ENCODE measurements at regions not wholly inside any gene's neighbourhood (a gene's known extent, or its start where the extent isn't known, plus 50 kb on each side); places are given as distances from the start of the nearest gene placed in this dataset.

DNA sequence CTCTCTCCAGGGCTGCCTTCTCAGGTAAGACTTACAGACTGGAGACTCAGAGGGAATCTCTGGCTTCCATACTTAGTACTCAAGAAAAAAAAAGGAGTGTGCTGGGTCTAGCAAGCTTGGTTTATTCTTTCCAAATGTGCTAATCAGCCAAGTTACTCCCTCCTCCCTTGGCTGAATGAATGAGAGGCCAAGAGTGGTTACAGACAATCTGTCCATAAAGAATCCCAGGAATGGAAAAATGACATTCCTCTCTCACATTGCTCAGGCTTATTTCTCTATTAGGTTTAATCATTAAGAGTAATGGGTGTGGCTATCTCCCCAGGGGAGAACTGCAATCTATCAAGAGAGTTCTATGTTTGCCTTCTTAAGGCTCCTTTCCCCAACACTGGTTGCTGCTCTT, 547.3 kb upstream of the PLXNA2 start:
- Mint-ChIP-seq H3K9me3 (ENCODE audit: unreplicated experiment) (no peaks in the 10 kb centered on the region), H3K4me1 (ENCODE audit: low read depth, unreplicated experiment) (peaks cover 9% of the 10 kb centered on the region), H3K4me3 (ENCODE audit: unreplicated experiment) (no peak overlapping the region), H3K27ac (ENCODE audit: unreplicated experiment) (peak overlapping the region; percentile 66), H3K36me3 (ENCODE audit: low read depth, unreplicated experiment) (no peaks in the 10 kb centered on the region), H3K27me3 (ENCODE audit: low read depth, unreplicated experiment) (peaks cover 6% of the 10 kb centered on the region)
- no peak overlapping the region for H3K9ac ChIP-seq (ENCODE audit: low read length)
- no peak overlapping the region for H3K4me3 ChIP-seq (ENCODE audit: insufficient read depth, low read depth, low read length)
- H3K79me2 ChIP-seq (ENCODE audit: insufficient read depth, low read length), result no peaks in the 10 kb centered on the region
- H3K27ac ChIP-seq (ENCODE audit: low read depth, low read length), result no peak overlapping the region
- peak; percentile 36 for DNase-seq (ENCODE audit: low read depth)
- H4K20me1 ChIP-seq (ENCODE audit: insufficient read depth, low read length), result no peaks in the 10 kb centered on the region
- no peak overlapping the region for H2AFZ ChIP-seq (ENCODE audit: low read depth, low read length)
- H3K4me1 ChIP-seq (ENCODE audit: insufficient read depth, low read length), result no peaks in the 10 kb centered on the region
- no peaks in the 10 kb centered on the region for H3K27me3 ChIP-seq (ENCODE audit: insufficient read depth, low read length)
- no peak overlapping the region for H3K4me2 ChIP-seq (ENCODE audit: low read length)
- no peak for FAIRE-seq
- no peaks in the 10 kb centered on the region for H3K9me3 ChIP-seq (ENCODE audit: insufficient read depth, low read depth, low read length)
- H3K36me3 ChIP-seq (ENCODE audit: insufficient read depth, low read length), result no peaks in the 10 kb centered on the region
- TF ChIP-seq, protein P1, sequence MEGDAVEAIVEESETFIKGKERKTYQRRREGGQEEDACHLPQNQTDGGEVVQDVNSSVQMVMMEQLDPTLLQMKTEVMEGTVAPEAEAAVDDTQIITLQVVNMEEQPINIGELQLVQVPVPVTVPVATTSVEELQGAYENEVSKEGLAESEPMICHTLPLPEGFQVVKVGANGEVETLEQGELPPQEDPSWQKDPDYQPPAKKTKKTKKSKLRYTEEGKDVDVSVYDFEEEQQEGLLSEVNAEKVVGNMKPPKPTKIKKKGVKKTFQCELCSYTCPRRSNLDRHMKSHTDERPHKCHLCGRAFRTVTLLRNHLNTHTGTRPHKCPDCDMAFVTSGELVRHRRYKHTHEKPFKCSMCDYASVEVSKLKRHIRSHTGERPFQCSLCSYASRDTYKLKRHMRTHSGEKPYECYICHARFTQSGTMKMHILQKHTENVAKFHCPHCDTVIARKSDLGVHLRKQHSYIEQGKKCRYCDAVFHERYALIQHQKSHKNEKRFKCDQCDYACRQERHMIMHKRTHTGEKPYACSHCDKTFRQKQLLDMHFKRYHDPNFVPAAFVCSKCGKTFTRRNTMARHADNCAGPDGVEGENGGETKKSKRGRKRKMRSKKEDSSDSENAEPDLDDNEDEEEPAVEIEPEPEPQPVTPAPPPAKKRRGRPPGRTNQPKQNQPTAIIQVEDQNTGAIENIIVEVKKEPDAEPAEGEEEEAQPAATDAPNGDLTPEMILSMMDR (IDR thresholded peaks at IDR 0.05; ENCODE audit: insufficient read depth, low read depth, low read length), result no peak
- TF ChIP-seq EZH2 (IDR thresholded peaks at IDR 0.05; ENCODE audit: insufficient read depth, low read length), result no peak

DNA sequence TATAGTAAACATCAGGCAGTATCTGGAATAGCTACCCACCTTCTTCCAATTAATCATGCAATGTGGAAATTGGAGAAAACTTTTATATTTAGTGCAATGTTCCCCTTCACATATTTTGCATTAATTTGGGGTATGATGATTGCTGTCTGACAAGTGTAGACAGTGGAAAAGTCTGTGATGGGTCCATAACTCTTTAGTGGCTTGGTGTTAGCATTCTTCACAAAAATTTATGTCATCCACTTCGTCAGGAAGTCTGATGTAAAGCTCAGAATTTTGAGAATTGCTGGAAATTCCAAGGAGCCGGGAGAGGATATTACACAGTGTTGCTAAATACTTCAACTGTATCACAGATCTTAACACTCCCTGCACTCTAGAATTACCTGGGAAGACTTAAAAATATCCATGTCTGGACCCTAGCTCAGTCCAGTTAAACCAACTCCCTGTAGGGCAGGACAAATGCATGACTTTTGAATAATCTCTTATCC, 549.7 kb upstream of the PLXNA2 start:
- FAIRE-seq (no peak), DNase-seq (ENCODE audit: low read depth) (no peak)
- Mint-ChIP-seq H3K4me1 (ENCODE audit: low read depth, unreplicated experiment) (peaks cover 9% of the 10 kb centered on the region), H3K9me3 (ENCODE audit: unreplicated experiment) (no peaks in the 10 kb centered on the region), H3K27ac (ENCODE audit: unreplicated experiment) (no peak overlapping the region), H3K36me3 (ENCODE audit: low read depth, unreplicated experiment) (no peaks in the 10 kb centered on the region), H3K4me3 (ENCODE audit: unreplicated experiment) (no peak overlapping the region), H3K27me3 (ENCODE audit: low read depth, unreplicated experiment) (peaks cover under 1% of the 10 kb centered on the region)
- H3K27ac ChIP-seq (ENCODE audit: low read depth, low read length), result no peak overlapping the region
- no peaks in the 10 kb centered on the region for H3K79me2 ChIP-seq (ENCODE audit: insufficient read depth, low read length)
- no peak for TF ChIP-seq EZH2 (IDR thresholded peaks at IDR 0.05; ENCODE audit: insufficient read depth, low read length)
- TF ChIP-seq, protein P1 (IDR thresholded peaks at IDR 0.05; ENCODE audit: insufficient read depth, low read depth, low read length), result no peak
- H3K4me3 ChIP-seq (ENCODE audit: insufficient read depth, low read depth, low read length), result no peak overlapping the region
- H3K36me3 ChIP-seq (ENCODE audit: insufficient read depth, low read length), result no peaks in the 10 kb centered on the region
- no peaks in the 10 kb centered on the region for H3K4me1 ChIP-seq (ENCODE audit: insufficient read depth, low read length)
- H4K20me1 ChIP-seq (ENCODE audit: insufficient read depth, low read length), result no peaks in the 10 kb centered on the region
- no peaks in the 10 kb centered on the region for H3K9me3 ChIP-seq (ENCODE audit: insufficient read depth, low read depth, low read length)
- no peaks in the 10 kb centered on the region for H3K27me3 ChIP-seq (ENCODE audit: insufficient read depth, low read length)
- no peak overlapping the region for H3K4me2 ChIP-seq (ENCODE audit: low read length)
- H2AFZ ChIP-seq (ENCODE audit: low read depth, low read length), result no peak overlapping the region
- no peak overlapping the region for H3K9ac ChIP-seq (ENCODE audit: low read length)

DNA sequence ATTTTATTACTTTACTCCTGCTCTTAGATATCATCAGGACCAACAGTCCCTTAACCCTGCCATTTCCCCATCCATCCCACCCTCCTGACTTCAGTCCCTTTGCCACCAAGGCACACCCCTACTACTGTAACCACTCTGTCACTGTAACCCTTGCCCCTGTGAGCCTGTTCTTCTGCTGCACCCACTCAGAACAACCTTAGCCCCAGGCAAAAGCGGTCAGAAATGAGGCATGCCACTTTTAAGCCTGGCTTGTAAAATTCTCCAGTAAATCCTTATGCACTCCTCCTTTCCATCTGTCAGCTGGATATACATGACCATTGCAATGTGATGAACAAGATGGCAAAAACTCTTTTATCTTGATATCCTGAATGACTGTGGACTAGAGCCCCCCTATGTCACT, 555.0 kb upstream of the PLXNA2 start:
- Histone ChIP-seq H3K79me2 (ENCODE audit: insufficient read depth, low read length) (no peaks in the 10 kb centered on the region), H3K36me3 (ENCODE audit: insufficient read depth, low read length) (no peaks in the 10 kb centered on the region), H3K27ac (ENCODE audit: low read depth, low read length) (no peak overlapping the region), H3K9me3 (ENCODE audit: insufficient read depth, low read depth, low read length) (no peaks in the 10 kb centered on the region), H4K20me1 (ENCODE audit: insufficient read depth, low read length) (no peaks in the 10 kb centered on the region), H3K4me3 (ENCODE audit: insufficient read depth, low read depth, low read length) (no peak overlapping the region), H3K27me3 (ENCODE audit: insufficient read depth, low read length) (no peaks in the 10 kb centered on the region), H3K4me2 (ENCODE audit: low read length) (no peak overlapping the region), H3K9ac (ENCODE audit: low read length) (no peak overlapping the region), H3K4me1 (ENCODE audit: insufficient read depth, low read length) (no peaks in the 10 kb centered on the region), H2AFZ (ENCODE audit: low read depth, low read length) (no peak overlapping the region)
- DNase-seq (ENCODE audit: low read depth) (no peak), FAIRE-seq (no peak)
- Mint-ChIP-seq H3K4me3 (ENCODE audit: unreplicated experiment) (no peak overlapping the region), H3K36me3 (ENCODE audit: low read depth, unreplicated experiment) (peaks cover 2% of the 10 kb centered on the region), H3K9me3 (ENCODE audit: unreplicated experiment) (peaks cover 2% of the 10 kb centered on the region), H3K27me3 (ENCODE audit: low read depth, unreplicated experiment) (peaks cover 12% of the 10 kb centered on the region), H3K27ac (ENCODE audit: unreplicated experiment) (no peak overlapping the region), H3K4me1 (ENCODE audit: low read depth, unreplicated experiment) (no peaks in the 10 kb centered on the region)
- TF ChIP-seq, protein P1 (IDR thresholded peaks at IDR 0.05; ENCODE audit: insufficient read depth, low read depth, low read length), result no peak
- TF ChIP-seq EZH2 (IDR thresholded peaks at IDR 0.05; ENCODE audit: insufficient read depth, low read length), result no peak
